Smooth muscle cell (in vitro differentiated cells): ENCODE measurements at regions not wholly inside any gene's neighbourhood (a gene's known extent, or its start where the extent isn't known, plus 50 kb on each side); places are given as distances from the start of the nearest gene placed in this dataset.

ENCODE experiments used
- DNase-seq: peaks from one replicate; lab custom pipeline; 2025; ENCODE audit not compliant: unreplicated experiment; lab: John Stamatoyannopoulos, UW
- H2AFZ ChIP-seq: fragments of 200-600 bp; sonication (generic); 2 replicates; pipeline ENCODE4 v1.6.0; 2016; ENCODE audit warnings: antibody characterized with exemption, low read depth, mild to moderate bottlenecking
- H3F3A ChIP-seq: fragments of 200-600 bp; sonication (generic); 2 replicates; pipeline ENCODE4 v1.6.0; 2017; ENCODE audit warnings: antibody characterized with exemption, low read depth
- H3K27ac ChIP-seq: fragments of 200-600 bp; sonication (generic); 2 replicates; pipeline ENCODE4 v1.5.1; 2016; ENCODE audit warnings: low read depth, mild to moderate bottlenecking
- H3K27me3 ChIP-seq: fragments of 200-600 bp; sonication (generic); 2 replicates; pipeline ENCODE4 v1.6.1; 2016; ENCODE audit warnings: low read depth, mild to moderate bottlenecking
- H3K36me3 ChIP-seq: fragments of 200-600 bp; sonication (generic); 2 replicates; pipeline ENCODE4 v1.5.1; 2016; ENCODE audit warnings: low read depth
- H3K4me1 ChIP-seq: fragments of 200-600 bp; sonication (generic); 2 replicates; pipeline ENCODE4 v1.5.1; 2016; ENCODE audit warnings: low read depth
- H3K4me2 ChIP-seq: fragments of 200-600 bp; sonication (generic); 2 replicates; pipeline ENCODE4 v1.6.0; 2016; ENCODE audit warnings: mild to moderate bottlenecking
- H3K4me3 ChIP-seq: fragments of 200-600 bp; sonication (generic); 2 replicates; pipeline ENCODE4 v1.5.1; 2016; ENCODE audit warnings: mild to moderate bottlenecking
- H3K79me2 ChIP-seq: fragments of 200-600 bp; sonication (generic); 2 replicates; pipeline ENCODE4 v1.6.0; 2016; ENCODE audit warnings: low read depth, mild to moderate bottlenecking
- H3K9ac ChIP-seq: fragments of 200-600 bp; sonication (generic); 2 replicates; pipeline ENCODE4 v1.6.0; 2016; ENCODE audit warnings: low read depth
- H3K9me3 ChIP-seq: fragments of 200-600 bp; sonication (generic); replicated peaks from 2 replicates; pipeline ENCODE4 v1.5.1; 2016; ENCODE audit warnings: low read depth
- H4K20me1 ChIP-seq: fragments of 200-600 bp; sonication (generic); 2 replicates; pipeline ENCODE4 v1.6.0; 2016; ENCODE audit warnings: low read depth
- WGBS: methylation state at CpG from one replicate; pipeline ENCODE4 v1.1.7; 2016; ENCODE audit warnings: low lambda C conversion rate; 5-methylcytosine and 5-hydroxymethylcytosine counted together
- TF ChIP-seq, protein P1 (sequence below): fragments of 200-600 bp; sonication (generic); IDR thresholded peaks from 2 replicates; pipeline ENCODE4 v1.5.1; 2017; ENCODE audit warnings: borderline replicate concordance, mild to moderate bottlenecking, antibody characterized with exemption; ENCODE audit not compliant: insufficient read depth, poor library complexity, severe bottlenecking

DNA sequence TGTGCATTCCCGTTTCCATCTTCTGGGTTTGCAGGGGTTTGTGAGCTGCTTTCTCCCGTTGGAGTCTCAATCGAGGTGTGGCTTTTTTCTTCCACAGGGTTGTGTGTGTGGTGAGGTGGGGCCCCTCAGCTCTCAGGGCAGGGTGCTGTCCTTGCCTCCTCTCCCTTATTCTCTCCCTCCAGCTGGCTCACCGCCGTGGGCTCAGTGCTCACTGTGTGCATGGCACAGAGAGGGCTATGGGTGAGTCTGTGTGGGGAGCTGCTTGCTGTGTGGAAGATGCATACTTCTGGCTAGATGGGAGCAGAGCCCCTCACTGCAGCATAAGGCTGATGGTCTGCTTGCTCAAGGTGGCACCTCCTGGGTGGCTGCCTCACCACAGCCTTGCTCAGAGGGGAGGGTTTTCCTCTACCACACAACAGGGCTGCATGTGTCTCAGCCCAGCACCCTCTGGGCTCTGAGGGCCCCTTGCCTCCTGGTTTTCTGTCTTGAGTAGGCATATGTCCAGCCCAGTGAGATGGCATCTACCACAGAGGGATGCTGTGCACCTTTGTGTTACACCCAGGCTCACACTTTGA, 203.1 kb upstream of the B3GAT1 start:
- Histone ChIP-seq H3K36me3 (no peaks in the 10 kb centered on the region), H2AFZ (no peak overlapping the region), H3K9me3 (no peaks in the 10 kb centered on the region), H3K27me3 (peaks cover 9% of the 10 kb centered on the region), H4K20me1 (no peaks in the 10 kb centered on the region), H3K4me2 (no peak overlapping the region), H3K27ac (no peak overlapping the region), H3K4me1 (no peaks in the 10 kb centered on the region), H3K4me3 (no peak overlapping the region), H3F3A (no peaks in the 10 kb centered on the region), H3K9ac (no peak overlapping the region), H3K79me2 (no peaks in the 10 kb centered on the region)
- TF ChIP-seq, protein P1, sequence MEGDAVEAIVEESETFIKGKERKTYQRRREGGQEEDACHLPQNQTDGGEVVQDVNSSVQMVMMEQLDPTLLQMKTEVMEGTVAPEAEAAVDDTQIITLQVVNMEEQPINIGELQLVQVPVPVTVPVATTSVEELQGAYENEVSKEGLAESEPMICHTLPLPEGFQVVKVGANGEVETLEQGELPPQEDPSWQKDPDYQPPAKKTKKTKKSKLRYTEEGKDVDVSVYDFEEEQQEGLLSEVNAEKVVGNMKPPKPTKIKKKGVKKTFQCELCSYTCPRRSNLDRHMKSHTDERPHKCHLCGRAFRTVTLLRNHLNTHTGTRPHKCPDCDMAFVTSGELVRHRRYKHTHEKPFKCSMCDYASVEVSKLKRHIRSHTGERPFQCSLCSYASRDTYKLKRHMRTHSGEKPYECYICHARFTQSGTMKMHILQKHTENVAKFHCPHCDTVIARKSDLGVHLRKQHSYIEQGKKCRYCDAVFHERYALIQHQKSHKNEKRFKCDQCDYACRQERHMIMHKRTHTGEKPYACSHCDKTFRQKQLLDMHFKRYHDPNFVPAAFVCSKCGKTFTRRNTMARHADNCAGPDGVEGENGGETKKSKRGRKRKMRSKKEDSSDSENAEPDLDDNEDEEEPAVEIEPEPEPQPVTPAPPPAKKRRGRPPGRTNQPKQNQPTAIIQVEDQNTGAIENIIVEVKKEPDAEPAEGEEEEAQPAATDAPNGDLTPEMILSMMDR = no peak
- 76% methylated on average over 5 of the region's 5 CpGs for WGBS
- no peak for DNase-seq

DNA sequence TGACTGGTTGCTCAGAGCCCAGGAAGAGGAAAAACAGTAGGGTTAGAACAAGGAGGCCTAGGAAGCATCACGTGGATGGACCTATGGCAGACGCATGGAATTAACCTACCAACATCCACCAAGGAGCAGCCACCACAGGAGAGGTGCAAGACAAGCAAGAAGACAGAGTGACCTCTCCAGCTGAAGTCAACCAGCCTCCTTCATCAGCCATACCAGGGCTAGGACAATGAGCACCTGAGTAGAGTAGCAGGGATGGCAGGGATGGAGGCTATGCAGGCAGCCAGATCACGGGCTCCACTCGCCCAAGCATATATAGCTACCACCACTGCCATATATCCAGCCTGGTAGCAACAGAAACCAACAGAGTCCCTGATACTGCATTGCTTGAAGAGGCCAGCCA, 202.1 kb upstream of the B3GAT1 start:
- 88% methylated on average over 4 of the region's 4 CpGs for WGBS
- Histone ChIP-seq H3K4me2 (no peak overlapping the region), H3K4me1 (no peaks in the 10 kb centered on the region), H3K79me2 (no peaks in the 10 kb centered on the region), H2AFZ (no peak overlapping the region), H3K27ac (no peak overlapping the region), H3K36me3 (no peaks in the 10 kb centered on the region), H3K27me3 (peaks cover 9% of the 10 kb centered on the region), H3K9ac (no peak overlapping the region), H4K20me1 (no peaks in the 10 kb centered on the region), H3F3A (no peaks in the 10 kb centered on the region), H3K4me3 (no peak overlapping the region), H3K9me3 (no peaks in the 10 kb centered on the region)
- TF ChIP-seq, protein P1 = no peak
- no peak for DNase-seq

DNA sequence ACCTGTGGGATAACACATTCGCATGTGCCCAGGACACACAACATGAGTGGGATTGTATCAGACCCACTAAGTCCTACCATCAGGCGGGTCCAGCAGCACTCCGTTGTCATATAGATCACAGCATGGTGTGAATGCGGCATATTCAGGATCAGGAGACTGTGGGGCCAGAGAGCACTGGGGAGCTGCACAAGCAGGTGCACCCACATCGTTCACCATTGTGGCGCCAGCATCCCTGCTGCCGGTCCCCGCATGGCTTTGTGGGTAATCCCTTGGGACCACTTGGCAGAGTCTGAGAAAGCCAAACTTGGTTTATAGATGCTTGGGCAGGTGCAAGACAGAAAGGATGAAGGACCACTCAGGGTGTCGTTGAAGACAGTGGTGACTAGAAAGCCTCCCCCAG, 201.6 kb upstream of the B3GAT1 start:
- 92% methylated on average over 9 of the region's 9 CpGs for WGBS
- no peaks in the 10 kb centered on the region for H3K9me3 ChIP-seq
- H3F3A ChIP-seq = no peaks in the 10 kb centered on the region
- H4K20me1 ChIP-seq = no peaks in the 10 kb centered on the region
- no peak overlapping the region for H2AFZ ChIP-seq
- no peak overlapping the region for H3K4me3 ChIP-seq
- H3K4me1 ChIP-seq = no peaks in the 10 kb centered on the region
- DNase-seq = no peak
- no peak overlapping the region for H3K4me2 ChIP-seq
- no peaks in the 10 kb centered on the region for H3K79me2 ChIP-seq
- peaks cover 9% of the 10 kb centered on the region for H3K27me3 ChIP-seq
- no peak overlapping the region for H3K27ac ChIP-seq
- TF ChIP-seq, protein P1 = no peak
- no peak overlapping the region for H3K9ac ChIP-seq
- no peaks in the 10 kb centered on the region for H3K36me3 ChIP-seq
